CD4-positive, alpha-beta T cell treated with Interleukin-15 for 4 hours (primary cell): ENCODE measurements at regions not wholly inside any gene's neighbourhood (a gene's known extent, or its start where the extent isn't known, plus 50 kb on each side); places are given as distances from the start of the nearest gene placed in this dataset.

ENCODE experiments used
- DNase-seq: peaks from one replicate; pipeline ENCODE4 v3.0.0-alpha.2; 2020; ENCODE audit warnings: low spot score

- no peak for DNase-seq
These were observed 98.4 kb upstream of the PAPOLG start for GRCh38 chr2:60657673-60658072.

- DNase-seq = no peak
These were observed 97.0 kb upstream of the PAPOLG start for GRCh38 chr2:60659026-60659425.

GRCh38 chr2:60661073-60661738 lies 94.9 kb upstream of the PAPOLG start:
- DNase-seq = no peak

- no peak for DNase-seq
These were observed 93.3 kb upstream of the PAPOLG start for GRCh38 chr2:60662781-60663180.

GRCh38 chr2:60671966-60672365 lies 84.1 kb upstream of the PAPOLG start:
- no peak for DNase-seq

- peak; percentile 72 for DNase-seq
These were observed 81.4 kb upstream of the PAPOLG start for GRCh38 chr2:60674524-60675165.

- DNase-seq = no peak
These were observed 80.8 kb upstream of the PAPOLG start for GRCh38 chr2:60675301-60675700.

- no peak for DNase-seq
These were observed 79.2 kb upstream of the PAPOLG start for GRCh38 chr2:60676706-60677330.

- DNase-seq = no peak
These were observed 78.7 kb upstream of the PAPOLG start for GRCh38 chr2:60677356-60677755.

- no peak for DNase-seq
These were observed 77.5 kb upstream of the PAPOLG start for GRCh38 chr2:60678551-60678950.

- no peak for DNase-seq
These were observed 76.9 kb upstream of the PAPOLG start for GRCh38 chr2:60679036-60679780.

GRCh38 chr2:60693551-60693950 lies 62.5 kb upstream of the PAPOLG start:
- no peak for DNase-seq

- no peak for DNase-seq
These were observed 60.3 kb upstream of the PAPOLG start for GRCh38 chr2:60695793-60696192.

GRCh38 chr2:60699617-60700016 lies 56.5 kb upstream of the PAPOLG start:
- DNase-seq = no peak

GRCh38 chr2:60706021-60706420 lies 50.0 kb upstream of the PAPOLG start:
- DNase-seq = no peak
